ENCODE measurements at regions not wholly inside any gene's neighbourhood (a gene's known extent, or its start where the extent isn't known, plus 50 kb on each side); places are given as distances from the start of the nearest gene placed in this dataset.

DNA sequence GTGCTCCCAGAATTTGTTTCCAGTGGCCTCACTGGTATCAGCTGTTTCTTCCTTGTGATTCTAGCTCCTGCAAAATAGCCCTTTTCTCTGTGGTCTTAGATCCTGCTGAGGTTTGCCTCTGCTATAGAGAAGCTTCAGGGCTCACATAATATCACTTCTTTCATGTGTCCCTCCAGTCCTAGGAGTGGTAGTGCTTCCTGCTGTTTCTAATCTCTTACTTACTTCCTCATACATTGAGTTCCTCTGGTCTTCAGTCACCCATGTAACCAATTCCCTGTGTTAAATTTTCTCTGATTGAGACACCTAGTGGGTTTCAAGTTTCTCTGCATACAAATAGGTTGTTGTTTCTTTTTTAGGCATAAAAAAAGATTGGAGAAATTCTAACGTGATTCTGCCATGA is 1567.9 kb downstream of the ARAP2 start:
- Mint-ChIP-seq H3K9me3 (peaks cover 4% of the 10 kb centered on the region), H3K4me1 (no peaks in the 10 kb centered on the region), H3K27ac (no peak overlapping the region), H3K27me3 (no peaks in the 10 kb centered on the region), H3K36me3 (ENCODE audit: low read depth) (no peaks in the 10 kb centered on the region), H3K4me3 (no peak overlapping the region)
- intact Hi-C loops (cut with micrococcal nuclease) = no loop called here
- POLR2A ChIA-PET = no interaction called here
- CTCF ChIA-PET = no interaction called here
- DNase-seq (no peak), ATAC-seq (ENCODE audit: low read depth) (no peak)
- TF ChIP-seq, protein P1, sequence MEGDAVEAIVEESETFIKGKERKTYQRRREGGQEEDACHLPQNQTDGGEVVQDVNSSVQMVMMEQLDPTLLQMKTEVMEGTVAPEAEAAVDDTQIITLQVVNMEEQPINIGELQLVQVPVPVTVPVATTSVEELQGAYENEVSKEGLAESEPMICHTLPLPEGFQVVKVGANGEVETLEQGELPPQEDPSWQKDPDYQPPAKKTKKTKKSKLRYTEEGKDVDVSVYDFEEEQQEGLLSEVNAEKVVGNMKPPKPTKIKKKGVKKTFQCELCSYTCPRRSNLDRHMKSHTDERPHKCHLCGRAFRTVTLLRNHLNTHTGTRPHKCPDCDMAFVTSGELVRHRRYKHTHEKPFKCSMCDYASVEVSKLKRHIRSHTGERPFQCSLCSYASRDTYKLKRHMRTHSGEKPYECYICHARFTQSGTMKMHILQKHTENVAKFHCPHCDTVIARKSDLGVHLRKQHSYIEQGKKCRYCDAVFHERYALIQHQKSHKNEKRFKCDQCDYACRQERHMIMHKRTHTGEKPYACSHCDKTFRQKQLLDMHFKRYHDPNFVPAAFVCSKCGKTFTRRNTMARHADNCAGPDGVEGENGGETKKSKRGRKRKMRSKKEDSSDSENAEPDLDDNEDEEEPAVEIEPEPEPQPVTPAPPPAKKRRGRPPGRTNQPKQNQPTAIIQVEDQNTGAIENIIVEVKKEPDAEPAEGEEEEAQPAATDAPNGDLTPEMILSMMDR (IDR thresholded peaks at IDR 0.05) = no peak

DNA sequence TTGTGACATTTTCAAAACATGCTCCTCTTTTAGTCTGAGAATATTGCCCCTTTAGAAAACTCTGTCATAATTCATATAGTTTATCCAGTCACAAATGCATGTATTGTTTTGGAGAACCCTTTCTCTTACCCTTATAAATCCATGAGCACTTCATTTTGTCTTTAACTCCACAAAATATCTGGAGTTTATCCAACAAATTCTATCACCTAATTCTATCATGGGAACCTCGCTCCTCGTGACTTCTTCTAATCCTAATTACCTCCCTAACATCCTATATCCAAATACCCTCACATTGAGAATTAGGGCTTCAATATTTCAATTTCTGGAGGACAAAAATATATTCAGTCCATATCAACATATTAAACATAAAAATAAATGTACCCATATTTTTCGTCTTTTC is 1565.9 kb downstream of the ARAP2 start:
- Mint-ChIP-seq H3K9me3 (no peaks in the 10 kb centered on the region), H3K4me3 (no peak overlapping the region), H3K27me3 (no peaks in the 10 kb centered on the region), H3K27ac (no peak overlapping the region), H3K36me3 (ENCODE audit: low read depth) (no peaks in the 10 kb centered on the region), H3K4me1 (no peaks in the 10 kb centered on the region)
- DNase-seq (no peak), ATAC-seq (ENCODE audit: low read depth) (no peak)
- ChIA-PET POLR2A (no interaction called here), CTCF (no interaction called here)
- TF ChIP-seq, protein P1 (IDR thresholded peaks at IDR 0.05) = no peak
- intact Hi-C loops (cut with micrococcal nuclease) = no loop called here

DNA sequence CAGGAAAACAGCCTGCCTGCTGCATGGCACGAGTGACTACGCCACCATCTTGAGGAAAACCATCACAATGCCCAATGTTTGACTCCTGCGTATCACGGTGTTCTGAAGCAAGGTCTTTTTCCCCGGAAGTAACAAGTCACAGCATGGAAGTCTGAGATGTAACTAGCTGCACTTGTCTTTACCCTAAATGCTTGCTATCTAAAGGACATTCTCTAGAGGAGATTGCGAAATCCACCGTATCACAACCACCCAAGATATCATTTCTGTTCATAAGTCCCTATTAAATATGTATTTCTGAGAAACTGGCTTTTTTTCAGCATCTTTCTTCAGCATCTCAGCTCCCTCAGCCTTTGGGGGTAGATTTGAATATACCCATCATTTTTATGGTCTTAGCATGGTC is 1565.1 kb downstream of the ARAP2 start:
- H3K4me3 Mint-ChIP-seq = no peak overlapping the region
- TF ChIP-seq, protein P1 (IDR thresholded peaks at IDR 0.05) = no peak
- no peaks in the 10 kb centered on the region for H3K36me3 Mint-ChIP-seq (ENCODE audit: low read depth)
- CTCF ChIA-PET = no interaction called here
- intact Hi-C loops (cut with micrococcal nuclease) = no loop called here
- ATAC-seq (ENCODE audit: low read depth) (no peak), DNase-seq (no peak)
- H3K4me1 Mint-ChIP-seq = no peaks in the 10 kb centered on the region
- no peak overlapping the region for H3K27ac Mint-ChIP-seq
- H3K27me3 Mint-ChIP-seq = no peaks in the 10 kb centered on the region
- no peaks in the 10 kb centered on the region for H3K9me3 Mint-ChIP-seq
- POLR2A ChIA-PET = no interaction called here

DNA sequence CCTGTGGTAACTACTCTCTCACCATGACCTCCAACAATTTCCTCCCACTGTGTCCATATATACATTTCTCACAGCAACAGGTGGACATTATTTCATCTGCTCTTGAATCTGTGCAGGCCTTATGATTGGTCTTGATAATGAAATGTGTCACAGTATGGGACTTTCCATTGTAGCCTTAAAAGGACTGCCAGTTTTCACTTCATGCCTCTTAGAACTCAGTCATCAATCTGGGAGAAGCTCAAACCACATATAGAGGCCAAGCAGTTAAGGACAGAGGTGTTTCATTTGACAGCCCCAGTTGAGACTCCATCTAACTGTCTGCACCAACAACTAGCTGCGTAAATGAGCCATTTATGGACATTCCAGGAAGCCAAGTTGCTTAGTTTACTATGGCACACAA is 1534.8 kb downstream of the ARAP2 start:
- peaks cover 9% of the 10 kb centered on the region for H3K9me3 Mint-ChIP-seq
- POLR2A ChIA-PET = no interaction called here
- H3K27ac Mint-ChIP-seq = no peak overlapping the region
- DNase-seq = no peak
- TF ChIP-seq, protein P1 (IDR thresholded peaks at IDR 0.05) = no peak
- CTCF ChIA-PET = no interaction called here
- H3K4me1 Mint-ChIP-seq = no peaks in the 10 kb centered on the region
- ATAC-seq (ENCODE audit: low read depth) = no peak
- no peak overlapping the region for H3K4me3 Mint-ChIP-seq
- no peaks in the 10 kb centered on the region for H3K27me3 Mint-ChIP-seq
- no peaks in the 10 kb centered on the region for H3K36me3 Mint-ChIP-seq (ENCODE audit: low read depth)
- intact Hi-C loops (cut with micrococcal nuclease) = no loop called here

DNA sequence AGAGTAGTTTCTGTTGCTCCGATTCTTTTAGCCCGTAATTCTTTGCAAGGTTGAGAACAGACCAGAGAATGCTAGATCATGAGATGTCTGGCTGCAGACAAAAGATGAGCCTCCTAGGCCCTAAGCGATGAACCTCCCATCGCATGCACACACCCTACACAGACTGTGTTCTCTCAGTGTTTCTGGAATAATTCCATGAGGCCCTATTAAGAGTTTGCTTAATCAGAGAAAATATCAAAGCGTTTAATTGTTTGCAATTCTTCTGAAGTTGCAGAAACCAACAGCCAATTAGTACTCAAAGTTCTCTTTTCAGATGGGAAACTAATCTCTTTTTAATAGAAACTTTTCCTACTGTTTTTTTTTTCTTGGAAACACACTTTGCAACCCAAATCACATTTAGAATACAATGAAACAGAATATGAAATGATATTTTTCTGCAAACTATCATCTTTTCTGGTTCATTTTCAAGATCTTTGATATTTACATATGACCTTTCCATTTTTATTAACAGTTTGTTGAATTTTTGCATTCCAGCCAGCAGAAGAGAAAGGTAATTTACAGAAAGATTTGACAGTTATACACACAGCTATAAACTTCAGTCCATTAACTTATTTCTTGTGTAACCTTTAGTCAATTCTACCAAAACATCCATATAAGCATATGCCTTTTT is 1525.6 kb downstream of the ARAP2 start:
- intact Hi-C loops (cut with micrococcal nuclease) = no loop called here
- no peaks in the 10 kb centered on the region for H3K27me3 Mint-ChIP-seq
- no peak for ATAC-seq (ENCODE audit: low read depth)
- H3K9me3 Mint-ChIP-seq = no peaks in the 10 kb centered on the region
- no peaks in the 10 kb centered on the region for H3K36me3 Mint-ChIP-seq (ENCODE audit: low read depth)
- H3K4me1 Mint-ChIP-seq = no peaks in the 10 kb centered on the region
- CTCF ChIA-PET = no interaction called here
- H3K4me3 Mint-ChIP-seq = no peak overlapping the region
- TF ChIP-seq, protein P1 (IDR thresholded peaks at IDR 0.05) = no peak
- no peak for DNase-seq
- POLR2A ChIA-PET = no interaction called here
- H3K27ac Mint-ChIP-seq = no peak overlapping the region

Measured in activated B cell treated with CpG ODN at 0.5 μM for 24 hours (primary cell).